Progenitor cell of endocrine pancreas (in vitro differentiated cells): ENCODE measurements at regions not wholly inside any gene's neighbourhood (a gene's known extent, or its start where the extent isn't known, plus 50 kb on each side); places are given as distances from the start of the nearest gene placed in this dataset.

Experiments used
- DNase-seq: peaks from one replicate; pipeline ENCODE4 v3.0.0; 2021; ENCODE audit warnings: low spot score; ENCODE audit not compliant: unreplicated experiment
- H3K27ac Mint-ChIP-seq: 2 replicates; pipeline ENCODE4 v1.8.0; 2021; ENCODE audit warnings: mild to moderate bottlenecking, moderate library complexity, mixed read lengths
- H3K27me3 Mint-ChIP-seq: 2 replicates; pipeline ENCODE4 v1.8.0; 2021; ENCODE audit warnings: mixed read lengths
- H3K36me3 Mint-ChIP-seq: 2 replicates; pipeline ENCODE4 v1.8.0; 2022; ENCODE audit warnings: mixed read lengths; ENCODE audit not compliant: insufficient read depth
- H3K4me1 Mint-ChIP-seq: 2 replicates; pipeline ENCODE4 v1.8.0; 2021; ENCODE audit warnings: low read depth, mixed read lengths
- H3K4me3 Mint-ChIP-seq: 2 replicates; pipeline ENCODE4 v1.8.0; 2021; ENCODE audit warnings: low read depth, mild to moderate bottlenecking, moderate library complexity, mixed read lengths
- H3K9me3 Mint-ChIP-seq: 2 replicates; pipeline ENCODE4 v1.8.0; 2021; ENCODE audit warnings: low read depth, mixed read lengths
- CTCF ChIP-seq: fragments of 200-600 bp; sonication (generic); IDR thresholded peaks from one replicate; pipeline ENCODE4 v1.5.0; 2021; ENCODE audit warnings: antibody characterized with exemption, mild to moderate bottlenecking; ENCODE audit not compliant: unreplicated experiment

- no peaks in the 10 kb centered on the region for H3K9me3 Mint-ChIP-seq
- no peaks in the 10 kb centered on the region for H3K36me3 Mint-ChIP-seq
- peaks cover 3% of the 10 kb centered on the region for H3K4me1 Mint-ChIP-seq
- no peak overlapping the region for H3K4me3 Mint-ChIP-seq
- no peak for TF ChIP-seq CTCF
- H3K27ac Mint-ChIP-seq: no peak overlapping the region
- DNase-seq: no peak
- H3K27me3 Mint-ChIP-seq: peaks cover 27% of the 10 kb centered on the region
Measured at GRCh38 chr22:49413146-49413545, 414.5 kb downstream of the BRD1 start.

- no peak for TF ChIP-seq CTCF
Measured at GRCh38 chr22:49412236-49412635, 415.4 kb downstream of the BRD1 start.

GRCh38 chr22:49411236-49411635, 416.4 kb downstream of the BRD1 start:
- DNase-seq: no peak
- no peak for TF ChIP-seq CTCF
- no peaks in the 10 kb centered on the region for H3K36me3 Mint-ChIP-seq
- no peaks in the 10 kb centered on the region for H3K9me3 Mint-ChIP-seq
- H3K4me3 Mint-ChIP-seq: no peak overlapping the region
- peaks cover 34% of the 10 kb centered on the region for H3K27me3 Mint-ChIP-seq
- no peak overlapping the region for H3K27ac Mint-ChIP-seq
- H3K4me1 Mint-ChIP-seq: peaks cover 3% of the 10 kb centered on the region

More at GRCh38 chr22:49412236-49412635, 415.4 kb downstream of the BRD1 start:
- DNase-seq: no peak
- Mint-ChIP-seq H3K4me3 (no peak overlapping the region), H3K27me3 (peaks cover 30% of the 10 kb centered on the region), H3K4me1 (peaks cover 3% of the 10 kb centered on the region), H3K9me3 (no peaks in the 10 kb centered on the region), H3K27ac (no peak overlapping the region), H3K36me3 (no peaks in the 10 kb centered on the region)

- no peak for DNase-seq
- Mint-ChIP-seq H3K27me3 (peaks cover 38% of the 10 kb centered on the region), H3K36me3 (no peaks in the 10 kb centered on the region)
Measured at GRCh38 chr22:49408102-49408836, 419.4 kb downstream of the BRD1 start.

GRCh38 chr22:49406879-49407587, 420.6 kb downstream of the BRD1 start:
- H3K27ac Mint-ChIP-seq: no peak overlapping the region
- no peaks in the 10 kb centered on the region for H3K36me3 Mint-ChIP-seq
- H3K4me1 Mint-ChIP-seq: no peaks in the 10 kb centered on the region
- no peak for DNase-seq
- TF ChIP-seq CTCF: no peak
- H3K27me3 Mint-ChIP-seq: peaks cover 36% of the 10 kb centered on the region
- no peaks in the 10 kb centered on the region for H3K9me3 Mint-ChIP-seq
- H3K4me3 Mint-ChIP-seq: no peak overlapping the region

More at GRCh38 chr22:49408102-49408836, 419.4 kb downstream of the BRD1 start:
- no peaks in the 10 kb centered on the region for H3K9me3 Mint-ChIP-seq
- H3K4me3 Mint-ChIP-seq: no peak overlapping the region
- H3K27ac Mint-ChIP-seq: peak overlapping the region; percentile 63
- TF ChIP-seq CTCF: no peak
- H3K4me1 Mint-ChIP-seq: no peaks in the 10 kb centered on the region
